ENCODE measurements at regions not wholly inside any gene's neighbourhood (a gene's known extent, or its start where the extent isn't known, plus 50 kb on each side); places are given as distances from the start of the nearest gene placed in this dataset.

DNA sequence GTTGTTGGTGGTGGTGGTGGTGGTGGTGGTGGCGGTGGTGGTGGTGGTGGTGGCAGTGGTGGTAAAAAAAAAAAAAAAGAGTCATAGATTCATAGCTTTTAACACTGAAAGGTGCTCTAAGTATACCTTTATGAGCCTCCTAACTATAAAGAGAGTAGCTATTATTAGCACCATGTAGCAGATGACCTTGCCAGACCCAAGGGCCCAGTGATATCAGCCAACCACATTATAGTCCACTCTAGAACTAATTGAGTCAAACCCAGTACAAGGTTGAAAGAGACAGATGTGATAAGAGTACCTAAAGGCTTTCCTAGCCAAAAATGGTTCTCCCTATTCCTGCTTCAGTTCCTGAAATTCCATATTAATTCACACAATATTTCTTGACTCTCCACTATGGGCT, 245.3 kb downstream of the HACE1 start:
- DNase-seq: no peak

DNA sequence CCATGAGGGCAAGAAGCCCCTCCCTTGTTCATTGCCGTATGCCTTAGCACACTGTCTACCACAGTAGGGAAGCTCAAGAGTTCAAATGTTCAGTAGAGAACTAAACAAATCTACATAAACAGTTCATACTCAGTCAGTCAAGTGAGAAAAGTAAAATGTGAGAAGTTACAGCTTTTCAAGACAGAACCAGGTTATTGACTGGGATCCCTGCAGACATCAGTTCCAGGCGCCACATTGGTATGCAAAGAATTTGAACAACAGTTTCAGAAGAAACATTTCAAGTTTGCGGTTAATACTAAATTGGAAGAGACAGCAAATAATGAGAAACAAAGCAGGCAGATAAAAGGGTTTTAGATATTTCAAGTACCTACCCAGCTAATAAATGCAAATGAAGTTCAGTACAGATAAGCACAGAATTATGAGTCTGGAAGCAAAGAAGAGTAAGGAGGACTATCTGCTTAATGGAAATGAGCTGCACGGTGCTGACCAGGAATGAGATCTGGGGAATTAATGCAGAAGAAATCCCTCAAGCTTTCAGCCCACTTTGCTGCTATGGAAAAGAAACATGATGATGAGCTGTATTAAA, 246.2 kb downstream of the HACE1 start:
- DNase-seq: no peak

DNA sequence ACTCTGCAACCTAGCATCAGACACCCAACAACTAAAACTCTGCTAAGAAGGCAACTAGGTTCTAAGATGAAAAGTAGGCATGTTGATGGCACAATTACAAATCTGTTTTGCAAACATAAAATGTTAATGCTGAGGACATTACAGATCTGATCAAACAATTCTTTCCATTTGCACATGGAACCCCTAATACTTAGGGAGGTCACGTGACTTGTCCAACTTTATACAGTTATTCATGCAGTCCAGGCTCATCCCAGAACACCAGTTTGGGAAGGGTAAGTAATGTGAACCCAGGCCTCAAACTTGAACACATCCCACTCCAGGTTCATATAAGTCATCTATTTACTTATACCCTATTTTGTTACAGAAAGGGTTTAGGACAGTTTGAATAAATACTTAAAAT, 247.2 kb downstream of the HACE1 start:
- no peak for DNase-seq

DNA sequence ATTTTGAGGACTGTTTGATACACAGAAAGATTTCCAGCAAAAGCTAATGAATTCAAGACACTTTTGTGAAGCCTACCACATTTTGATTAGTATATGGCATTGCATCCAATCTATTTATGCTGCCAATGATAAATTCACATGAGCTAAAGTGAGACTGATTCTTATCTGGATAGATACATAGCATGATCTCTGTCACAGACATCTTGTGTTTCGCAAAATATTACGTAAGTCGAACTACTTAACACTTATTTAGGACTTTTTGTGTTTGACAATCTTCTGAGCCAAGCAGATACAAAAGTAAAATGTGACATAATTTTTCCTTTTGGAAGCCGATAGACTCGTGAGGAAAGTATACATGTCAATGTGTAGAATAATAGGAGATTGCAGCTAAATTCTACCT, 251.6 kb downstream of the HACE1 start:
- DNase-seq: no peak

DNA sequence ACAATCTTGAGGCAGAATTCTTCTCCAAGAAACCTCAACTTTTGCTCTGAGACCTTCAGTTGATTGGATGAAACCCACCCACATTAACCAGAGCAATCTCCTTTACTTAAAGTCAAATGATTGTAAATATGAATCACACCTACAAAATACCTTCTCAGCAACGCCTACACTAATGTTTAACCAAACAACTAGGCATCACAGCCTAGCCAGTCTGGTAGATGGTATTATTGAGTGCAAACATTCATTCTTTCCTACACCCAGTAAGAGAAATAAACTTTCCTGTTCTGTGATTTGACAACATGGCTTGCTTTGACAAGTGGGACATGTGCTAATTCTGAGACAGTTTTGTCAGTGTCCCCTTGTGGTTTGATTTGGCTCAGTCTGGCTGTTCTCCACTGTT, 252.2 kb downstream of the HACE1 start:
- no peak for DNase-seq

DNA sequence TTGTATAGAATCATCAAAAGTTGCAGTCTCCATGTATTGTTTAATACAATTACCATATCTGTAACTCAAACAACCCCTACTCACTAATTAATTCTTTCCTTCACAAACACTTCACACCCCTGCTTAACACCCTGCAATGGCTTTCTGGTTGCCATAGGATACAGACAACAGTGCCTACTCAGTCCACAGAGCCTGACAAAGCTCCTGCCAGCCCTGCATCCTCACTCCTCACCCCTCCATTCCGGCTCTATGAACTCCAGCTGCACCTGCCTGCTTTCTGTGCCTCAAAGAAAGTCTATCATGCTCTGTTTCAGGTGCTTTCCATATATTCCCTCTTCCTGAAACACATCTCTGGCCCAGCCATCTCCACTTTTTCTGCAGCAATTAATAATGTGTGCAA, 253.4 kb downstream of the HACE1 start:
- no peak for DNase-seq

DNA sequence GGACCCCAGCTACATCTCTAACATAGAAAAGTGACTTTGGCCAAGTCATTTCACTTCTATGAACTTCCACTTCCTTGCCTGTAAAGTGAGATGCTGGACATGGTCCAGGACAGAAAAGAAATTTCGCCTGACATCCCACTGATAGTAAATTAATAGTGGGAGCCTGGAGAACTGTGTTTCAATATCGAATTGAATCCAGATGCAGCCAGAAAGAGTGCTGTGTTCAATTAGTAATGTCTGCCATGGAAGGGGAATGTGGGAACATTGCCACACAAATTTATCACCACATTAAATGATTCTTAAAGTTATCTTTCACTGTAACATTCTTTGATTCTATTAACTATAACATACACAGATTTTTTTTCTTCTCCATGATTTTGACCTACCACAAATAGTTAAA, 255.0 kb downstream of the HACE1 start:
- DNase-seq: no peak

DNA sequence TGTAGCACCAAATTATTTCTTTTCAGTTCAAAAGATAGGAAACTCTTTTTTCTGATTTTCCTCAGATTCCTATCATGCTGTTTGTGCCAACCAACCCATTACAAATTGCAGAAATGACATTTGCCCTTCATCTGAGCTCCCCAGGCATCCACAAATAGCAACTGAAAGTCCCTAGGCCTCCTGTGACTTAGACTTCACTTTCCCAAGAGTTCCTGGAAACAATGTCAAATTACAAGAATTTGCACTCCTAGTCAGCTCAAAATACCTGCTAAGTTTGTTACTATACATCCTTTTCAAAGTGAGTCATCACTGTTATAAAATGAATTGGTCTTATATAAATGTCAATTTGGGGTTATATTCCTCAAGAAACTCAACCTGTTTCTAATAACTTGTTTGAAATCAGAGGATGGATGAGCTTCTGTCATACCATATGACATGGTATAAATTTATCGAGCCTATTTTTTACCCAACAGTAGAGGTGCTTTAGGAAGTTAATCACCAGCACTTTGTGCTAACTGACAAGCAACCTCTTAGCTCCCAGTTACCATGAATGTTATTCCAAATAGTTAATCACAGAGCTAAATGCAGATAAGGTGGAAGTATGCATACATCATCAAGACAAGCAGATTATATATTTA, 256.5 kb downstream of the HACE1 start:
- DNase-seq: no peak

DNA sequence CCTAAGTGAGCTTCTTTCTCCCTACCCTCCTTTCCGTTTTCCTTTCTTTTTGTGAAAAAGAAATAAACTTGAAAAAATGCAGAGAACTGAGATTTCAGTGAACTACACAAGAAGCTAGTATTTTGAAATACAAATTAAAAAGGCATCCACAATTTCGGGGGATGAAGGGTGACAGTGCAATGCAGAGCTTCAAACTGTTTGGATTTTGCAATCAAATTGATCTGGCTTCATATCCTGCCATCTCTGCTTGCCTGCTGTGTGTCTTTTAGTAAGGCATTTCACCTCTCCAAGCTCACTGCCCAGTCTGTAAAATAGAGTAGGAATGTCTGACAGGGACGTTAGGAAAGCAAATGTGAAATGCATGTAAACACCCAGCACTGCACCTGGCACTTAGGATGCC, 258.0 kb downstream of the HACE1 start:
- DNase-seq: no peak

DNA sequence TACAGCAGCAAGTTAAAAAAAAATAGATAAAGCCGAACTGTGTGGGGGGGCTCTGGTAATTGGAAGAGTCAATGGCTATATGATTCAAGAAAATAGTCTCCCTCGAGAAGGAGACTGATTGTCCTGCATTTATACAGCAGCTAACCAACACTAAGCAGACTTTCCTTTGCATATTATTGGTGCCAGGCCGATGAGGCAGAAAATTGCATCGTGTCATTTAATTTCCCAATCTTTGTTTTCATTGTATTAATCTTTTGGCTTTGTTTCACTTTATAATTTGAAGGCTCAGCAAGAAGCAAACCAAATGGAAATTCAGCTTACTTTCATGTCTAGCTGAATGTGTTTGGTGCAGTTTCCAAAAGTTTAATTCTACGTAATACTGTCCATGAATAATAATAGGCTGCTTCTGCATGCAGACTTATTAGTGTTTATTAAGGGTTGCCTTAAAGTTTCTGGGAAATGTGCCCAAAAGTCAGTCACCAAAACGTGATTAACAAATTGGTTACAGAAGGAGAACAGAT, 258.5 kb downstream of the HACE1 start:
- DNase-seq: no peak

DNA sequence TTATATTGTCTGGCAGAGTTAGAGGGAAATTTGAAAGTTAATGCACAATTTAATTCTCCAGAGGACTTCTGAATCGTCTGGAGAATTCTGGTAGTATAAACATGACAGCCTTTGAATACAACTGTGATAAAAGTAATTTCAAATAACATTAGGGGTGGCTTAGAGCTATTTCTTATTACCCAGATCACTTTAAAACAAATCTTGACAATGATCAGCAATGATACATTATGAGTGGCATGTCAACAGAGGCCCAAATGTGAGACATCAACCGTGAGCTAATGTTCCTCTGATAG, 259.1 kb downstream of the HACE1 start:
- DNase-seq: no peak

DNA sequence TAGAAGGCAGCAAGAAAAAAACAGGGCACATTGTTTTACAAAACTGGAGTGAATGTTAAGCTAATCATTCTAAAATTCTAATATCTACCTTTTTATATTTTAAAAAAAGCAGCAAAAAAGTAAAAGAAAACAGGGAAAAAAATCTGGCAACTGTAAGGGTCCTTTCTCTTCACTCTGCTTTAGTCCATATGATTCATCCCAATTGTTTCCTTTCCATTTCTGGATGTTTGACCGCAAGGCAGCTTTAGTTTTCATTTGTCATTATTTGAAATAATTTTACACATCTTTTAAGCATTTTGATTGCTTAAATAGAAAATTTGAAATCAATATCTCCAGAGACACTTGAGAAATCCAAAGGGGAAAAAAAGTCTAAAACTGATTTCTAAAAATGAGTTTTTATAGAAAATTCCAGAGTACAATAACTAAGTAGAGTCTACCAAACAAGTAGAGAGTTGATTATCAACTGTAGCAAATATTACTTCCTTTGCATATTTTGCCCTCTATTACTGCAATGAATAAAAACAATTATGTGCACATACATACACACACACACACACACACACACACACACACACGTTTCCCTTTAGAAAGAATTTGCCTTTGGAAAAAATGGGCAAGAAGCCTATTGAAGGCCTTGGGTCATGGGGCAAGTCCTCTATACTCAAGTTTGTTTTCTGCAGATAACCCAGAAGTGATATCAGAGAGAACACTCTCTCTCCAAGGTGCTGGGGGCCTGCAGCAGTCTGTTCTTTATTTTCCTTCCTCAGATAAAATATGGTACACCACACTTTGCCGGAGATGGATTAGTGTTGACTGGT, 259.7 kb downstream of the HACE1 start:
- no peak for DNase-seq

DNA sequence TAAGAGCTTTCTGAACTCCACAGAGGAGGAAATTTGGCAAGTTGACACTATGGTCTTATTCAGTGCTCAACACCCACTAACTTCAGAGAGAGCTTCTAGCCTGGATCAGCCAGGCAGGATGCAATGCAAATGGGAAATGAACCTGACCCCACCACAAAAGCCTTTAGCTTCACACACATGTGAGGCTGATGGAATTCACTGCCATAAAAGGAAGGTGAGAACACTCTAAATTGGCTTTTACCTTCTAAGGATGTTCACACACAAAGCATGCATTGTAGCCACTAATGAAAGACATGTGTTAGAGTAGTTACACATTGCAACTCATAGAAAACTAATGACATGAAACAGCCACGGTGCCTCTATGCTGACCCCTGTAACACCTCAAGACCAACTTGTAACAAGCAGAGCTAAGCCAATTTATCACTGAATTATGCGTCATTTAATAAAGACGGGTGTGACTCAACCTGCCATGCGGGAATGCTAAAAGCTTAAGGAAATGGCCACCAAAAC, 262.1 kb downstream of the HACE1 start:
- DNase-seq: no peak

DNA sequence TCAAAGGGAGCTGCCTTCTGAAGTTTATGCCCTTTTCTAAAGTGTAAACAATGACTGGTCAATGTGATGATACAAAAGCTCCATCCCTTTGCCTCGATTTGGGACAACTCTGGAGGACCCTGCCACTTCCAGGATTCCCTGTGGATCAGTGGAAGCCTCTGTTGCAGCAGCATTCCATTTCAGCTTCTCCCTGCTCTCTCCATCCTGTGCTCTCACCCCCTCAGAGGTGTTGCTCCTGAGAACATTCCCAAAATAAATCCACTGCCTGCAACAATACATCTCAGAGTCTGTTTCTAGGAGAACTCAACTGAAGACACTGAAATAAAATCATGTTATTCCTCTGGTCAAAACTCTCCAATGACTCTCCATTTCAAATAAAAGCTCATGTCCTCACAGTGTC, 263.6 kb downstream of the HACE1 start:
- no peak for DNase-seq

DNA sequence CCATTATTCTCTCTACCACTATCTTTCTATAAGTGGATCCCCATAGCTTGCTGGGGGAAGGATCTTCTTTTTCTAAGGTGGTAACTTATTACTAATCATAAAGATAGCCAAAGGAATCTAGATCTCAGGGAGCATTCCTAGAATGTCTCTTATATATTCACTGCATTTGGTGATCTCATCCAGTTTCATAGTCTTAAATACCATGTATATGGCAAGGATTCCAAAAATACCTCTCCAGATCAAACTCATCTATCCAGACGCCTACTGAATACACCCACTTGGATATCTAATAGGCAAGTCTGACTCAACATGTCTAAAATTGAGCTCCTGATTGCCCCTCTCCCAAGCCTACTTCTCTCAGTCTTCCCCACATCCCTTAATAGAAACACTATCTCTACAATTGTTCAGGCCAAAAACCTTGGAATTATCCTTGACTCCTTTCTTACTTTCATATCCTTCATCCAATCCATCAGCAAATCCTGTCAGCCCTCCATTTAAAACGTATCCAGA, 264.4 kb downstream of the HACE1 start:
- DNase-seq: no peak

DNA sequence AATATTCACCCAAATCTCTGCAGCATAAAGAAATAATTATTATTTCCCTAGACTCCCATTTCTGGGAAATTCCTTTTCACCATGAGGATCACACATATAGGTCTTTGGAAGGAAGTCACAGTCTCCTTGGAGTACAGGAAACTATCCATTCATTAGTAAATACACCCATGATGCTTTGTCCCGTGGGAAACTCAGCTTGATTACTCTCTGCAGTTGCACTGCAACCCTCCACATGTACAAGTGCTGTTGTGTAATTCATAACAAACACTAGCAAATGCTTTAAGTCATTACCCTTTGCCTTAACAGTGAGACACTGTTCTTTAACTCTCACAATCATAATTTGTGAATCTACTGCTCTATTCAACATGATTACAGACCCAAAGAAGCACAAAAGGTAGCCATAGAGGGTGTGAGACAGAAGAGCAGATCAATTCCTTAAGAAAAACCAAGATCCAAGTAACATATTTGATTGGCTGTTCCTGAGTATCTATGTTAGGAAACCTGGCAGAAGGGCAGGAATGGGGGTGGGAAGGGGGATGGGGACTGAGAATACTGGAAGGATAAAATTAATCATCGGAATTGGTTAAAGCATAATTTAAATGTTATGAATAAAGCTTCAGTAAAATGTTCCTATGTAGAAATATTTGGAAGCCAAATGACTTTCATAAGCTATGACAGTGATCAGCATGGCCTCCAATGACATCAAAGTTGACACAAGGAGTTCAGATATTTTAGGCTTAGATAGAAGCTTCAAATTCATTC, 268.0 kb downstream of the HACE1 start:
- no peak for DNase-seq

DNA sequence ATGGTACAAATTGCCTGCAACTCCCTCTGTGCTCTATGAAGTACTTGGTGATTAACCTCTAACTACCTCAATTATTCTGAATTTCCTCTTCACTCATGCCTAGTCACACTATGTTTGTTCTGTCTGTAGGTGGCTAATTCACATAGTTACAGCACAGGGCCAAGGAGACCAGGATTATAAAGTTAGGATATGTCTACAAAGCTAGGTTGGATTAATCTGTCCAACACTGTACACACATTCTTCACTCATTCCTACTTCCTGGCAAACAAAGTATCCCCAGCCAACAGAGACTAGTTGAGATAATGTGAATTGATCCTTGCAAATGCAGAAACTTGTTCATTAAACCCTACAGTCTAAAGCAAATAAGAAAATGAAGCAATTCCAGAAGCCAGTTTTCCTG, 269.8 kb downstream of the HACE1 start:
- DNase-seq: no peak

DNA sequence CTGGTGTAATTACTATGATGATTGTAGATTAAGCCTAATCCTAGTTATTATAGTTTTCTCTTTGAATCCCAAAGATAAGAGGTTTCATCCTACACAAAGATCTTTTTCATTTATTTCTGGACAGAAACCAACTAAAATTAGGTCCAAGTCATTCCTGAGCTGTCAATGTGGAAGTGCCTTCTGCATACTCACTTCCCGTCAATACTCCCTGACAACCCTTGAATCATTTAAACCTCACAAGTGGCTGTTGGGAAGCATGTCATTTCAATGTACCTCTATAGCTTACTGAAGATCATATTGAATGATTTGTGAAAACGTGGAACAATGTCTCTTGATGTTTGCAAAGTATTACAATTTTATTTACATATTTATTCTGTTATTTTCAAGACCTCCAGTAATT, 274.1 kb downstream of the HACE1 start:
- no peak for DNase-seq

DNA sequence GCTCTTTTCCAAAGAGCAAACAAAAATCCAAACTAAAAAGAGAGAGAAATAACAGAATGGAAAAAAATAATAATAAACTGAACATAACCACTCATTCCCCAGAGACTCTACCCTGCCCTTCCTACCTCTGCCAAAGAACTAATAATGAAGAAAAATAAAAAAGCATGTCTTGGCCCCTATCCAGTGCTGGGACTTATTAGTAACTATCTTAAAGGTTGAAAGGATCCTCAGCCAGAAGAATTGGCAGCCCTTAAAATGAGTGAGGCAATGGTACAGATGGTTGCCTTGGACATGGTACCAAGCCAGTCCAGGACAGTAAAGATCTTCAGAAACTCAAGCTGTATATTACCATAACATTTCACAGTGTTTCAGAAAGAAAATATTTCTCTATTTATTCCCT, 279.3 kb downstream of the HACE1 start:
- DNase-seq: no peak

DNA sequence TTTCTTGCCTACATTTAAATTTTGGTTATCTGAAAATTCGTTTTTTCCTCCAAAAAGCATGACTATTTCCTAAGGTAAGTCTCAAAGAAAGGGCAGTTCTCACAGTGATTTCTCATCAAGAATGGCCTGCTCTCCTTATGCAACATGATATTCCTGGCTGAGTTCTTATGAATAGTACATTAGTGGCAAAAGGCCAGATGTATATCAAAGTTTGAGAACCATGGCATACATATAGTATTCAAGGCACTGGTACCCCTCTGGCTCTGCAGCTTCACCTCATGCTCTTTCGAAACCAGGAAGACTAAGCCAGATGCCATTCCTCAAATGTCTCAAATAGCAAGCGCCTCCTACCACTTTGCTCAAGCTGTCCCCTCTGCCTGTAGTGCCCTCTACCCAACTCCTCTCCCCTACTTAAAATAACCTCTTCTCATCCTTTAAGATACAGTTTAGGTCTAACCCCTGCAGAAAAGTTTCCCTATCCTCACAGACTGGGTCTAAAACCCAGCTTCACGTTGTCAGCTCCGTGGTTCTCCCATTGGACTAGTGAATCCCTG, 280.3 kb downstream of the HACE1 start:
- DNase-seq: no peak

DNA sequence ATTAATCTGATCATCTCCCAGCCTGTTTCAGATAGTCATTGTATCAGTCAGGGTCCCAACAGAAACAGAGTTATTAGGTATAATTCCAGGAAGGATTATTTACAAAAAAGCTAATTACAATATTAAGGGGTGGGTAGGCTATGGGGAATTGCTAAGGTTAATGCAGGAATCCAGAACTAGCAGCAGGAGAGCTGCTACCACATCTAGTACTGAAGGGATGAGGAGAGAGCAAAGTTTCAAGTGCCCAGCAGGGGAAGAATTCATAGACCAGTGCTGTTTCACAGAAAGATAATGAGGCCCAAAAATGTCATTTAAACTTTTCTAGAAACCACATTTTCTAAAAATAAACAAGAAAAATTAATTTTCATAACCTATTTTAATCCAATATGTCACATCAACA, 284.2 kb downstream of the HACE1 start:
- no peak for DNase-seq

DNA sequence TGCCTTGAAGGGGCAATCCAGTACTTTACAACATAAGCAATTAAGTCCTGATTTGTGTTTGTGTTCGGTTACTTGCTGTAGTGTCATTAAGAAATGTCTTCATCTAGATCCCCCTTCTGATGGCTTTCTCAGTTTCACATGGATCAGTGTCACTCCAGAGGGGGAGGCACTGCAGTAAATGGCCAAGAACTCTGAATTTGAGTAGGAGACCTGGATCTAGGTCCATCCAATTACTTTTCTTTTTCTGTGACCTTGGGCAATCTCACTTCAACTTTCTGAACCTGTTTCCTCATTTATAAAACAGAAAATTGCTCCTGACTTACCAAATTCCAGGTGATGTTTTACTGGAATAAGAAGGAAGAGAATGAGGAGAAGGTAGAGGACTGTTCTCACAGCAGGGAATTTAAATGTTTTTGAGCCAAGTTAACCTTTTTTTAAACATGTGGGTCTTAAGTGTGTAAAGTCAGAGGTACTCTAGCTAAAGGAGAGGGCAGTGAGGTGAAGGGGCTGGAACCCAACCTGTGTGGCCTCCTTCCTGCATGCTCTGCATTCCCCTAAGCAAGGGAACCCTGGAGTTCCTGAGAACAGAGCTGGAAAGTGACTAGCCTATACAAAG, 285.5 kb downstream of the HACE1 start:
- DNase-seq: no peak

Data from left hindlimb (tissue), 1 donor.